ENCODE measurements at regions not wholly inside any gene's neighbourhood (a gene's known extent, or its start where the extent isn't known, plus 50 kb on each side); places are given as distances from the start of the nearest gene placed in this dataset.
"Not testable (repeated sequence)": the region's sequence is repeated elsewhere in the genome, so short reads cannot be mapped to it uniquely, and the experiment has no call there.

DNA sequence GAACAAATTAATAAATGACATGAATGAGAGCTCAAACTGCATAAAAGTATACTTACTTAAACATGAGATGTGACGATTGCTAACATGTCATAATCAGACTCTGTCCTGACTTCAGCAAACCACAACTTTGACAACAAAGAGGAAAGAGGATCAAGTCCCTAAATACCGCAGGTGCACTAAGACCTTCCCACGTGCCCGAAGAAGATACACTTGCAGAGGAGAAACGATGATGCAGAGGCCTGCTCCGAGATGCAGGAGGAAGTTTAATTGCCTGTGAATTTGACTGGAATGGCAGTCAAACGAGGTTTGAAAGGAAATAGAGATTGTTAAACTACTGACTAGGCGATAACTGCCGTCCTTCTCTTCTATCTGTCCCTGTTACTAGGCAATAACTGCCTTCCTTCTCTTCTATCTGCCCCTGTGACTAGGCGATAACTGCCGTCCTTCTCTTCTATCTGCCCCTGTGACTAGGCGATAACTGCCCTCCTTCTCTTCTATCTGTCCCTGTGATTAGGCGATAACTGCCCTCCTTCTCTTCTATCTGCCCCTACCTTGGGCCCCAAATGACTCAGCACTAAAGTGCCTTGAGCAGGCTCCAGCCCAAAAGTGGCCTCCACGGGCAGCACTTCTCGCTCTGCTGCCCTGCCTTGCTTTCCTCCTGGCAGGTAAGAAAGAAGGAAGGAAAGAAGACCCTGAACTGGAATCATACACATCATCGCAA is 2226.0 kb upstream of the DEFB115 start:
- not testable (repeated sequence) for DNase-seq

DNA sequence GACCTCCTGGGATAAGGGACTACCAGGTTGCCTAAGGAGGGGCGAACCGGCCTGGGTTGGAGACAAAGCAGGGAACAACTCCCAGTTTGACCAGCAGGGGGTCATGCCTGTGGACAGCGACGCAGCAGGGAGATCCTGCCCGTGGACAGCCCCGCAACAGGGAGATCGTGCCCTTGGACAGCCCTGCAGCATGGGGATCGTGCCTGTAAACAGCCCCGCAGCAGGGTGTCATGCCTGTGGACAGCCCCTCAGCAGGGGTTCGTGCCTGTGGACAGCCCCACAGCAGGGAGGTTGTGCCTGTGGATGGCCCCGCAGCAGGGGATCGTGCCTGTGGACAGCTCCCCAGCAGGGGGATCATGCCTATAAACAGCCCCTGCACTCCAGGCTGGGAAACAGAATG is 2213.2 kb upstream of the DEFB115 start:
- DNase-seq: not testable (repeated sequence)

DNA sequence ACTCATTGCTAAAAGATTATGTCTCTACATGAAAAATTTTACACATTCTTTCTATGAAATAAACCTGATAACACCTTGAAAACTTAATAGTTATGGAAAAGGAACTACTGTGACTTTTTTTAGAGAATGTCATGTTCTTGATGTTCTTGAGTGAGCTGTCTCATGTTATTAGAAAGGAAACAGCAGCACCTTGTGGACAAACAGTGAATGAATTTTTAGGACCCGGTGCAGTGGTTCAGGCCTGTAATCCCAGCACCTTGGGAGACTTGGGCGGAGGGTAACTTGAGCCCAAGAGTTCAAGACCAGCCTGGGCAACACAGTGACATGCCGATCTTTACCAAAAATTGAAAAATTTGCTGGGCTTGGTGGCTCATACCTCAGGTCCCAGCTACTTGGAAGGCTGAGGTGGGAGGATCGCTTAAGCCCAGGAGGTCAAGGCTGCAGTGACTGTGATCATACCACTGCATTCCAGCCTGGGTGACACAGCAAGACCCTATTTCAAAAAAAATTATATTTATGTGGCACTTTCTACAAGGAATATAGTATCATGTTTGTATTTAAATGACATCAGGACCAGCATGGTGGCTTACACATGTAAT is 2207.4 kb upstream of the DEFB115 start:
- DNase-seq: not testable (repeated sequence)

DNA sequence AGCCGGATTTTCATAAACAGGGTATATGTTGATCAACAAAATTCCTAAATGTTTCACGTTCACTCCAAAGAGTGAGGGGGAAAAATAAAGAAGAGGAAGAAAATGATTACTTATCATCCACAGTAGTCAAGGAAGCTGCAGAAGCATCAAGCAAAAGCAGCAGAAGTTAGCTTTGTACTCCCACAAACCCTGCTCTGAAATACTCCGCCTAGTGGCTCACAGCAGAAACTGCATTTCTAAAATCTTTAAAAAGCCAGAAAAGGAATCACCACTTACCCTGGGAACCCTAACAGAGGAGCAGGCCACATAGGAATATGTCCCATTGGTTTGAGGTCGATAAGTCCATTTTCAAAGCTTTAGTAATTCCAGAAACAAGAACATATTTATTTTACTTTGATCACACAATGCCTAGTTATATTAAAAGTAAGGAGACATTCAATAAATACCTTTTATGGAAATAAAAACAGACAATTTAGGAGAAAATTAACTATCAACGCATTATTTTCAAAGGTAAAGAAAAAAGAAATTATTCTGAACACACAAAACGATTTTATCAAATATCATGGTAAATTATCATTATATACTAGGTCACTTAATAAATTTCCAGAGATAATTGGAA is 2199.5 kb upstream of the DEFB115 start:
- not testable (repeated sequence) for DNase-seq

DNA sequence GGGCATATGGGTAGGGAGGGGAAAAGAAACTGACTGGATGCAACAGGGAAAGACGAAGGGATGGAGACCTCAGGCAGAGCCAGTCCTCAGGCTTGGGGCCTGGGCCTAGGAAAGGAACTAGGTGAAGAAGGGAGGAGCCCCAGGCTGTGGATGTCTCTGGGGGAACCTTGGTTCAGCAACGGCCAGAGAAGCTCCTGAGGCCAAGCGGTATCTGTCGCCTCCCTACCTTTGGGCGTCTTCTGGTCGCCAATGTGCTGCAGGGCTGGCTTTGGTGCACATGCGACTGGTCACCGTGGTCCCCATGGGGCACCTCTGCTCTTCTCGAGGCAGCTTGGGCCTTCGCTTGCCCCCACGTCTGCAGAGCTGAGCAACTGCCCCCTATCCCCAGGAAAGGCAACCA is 2195.0 kb upstream of the DEFB115 start:
- not testable (repeated sequence) for DNase-seq

DNA sequence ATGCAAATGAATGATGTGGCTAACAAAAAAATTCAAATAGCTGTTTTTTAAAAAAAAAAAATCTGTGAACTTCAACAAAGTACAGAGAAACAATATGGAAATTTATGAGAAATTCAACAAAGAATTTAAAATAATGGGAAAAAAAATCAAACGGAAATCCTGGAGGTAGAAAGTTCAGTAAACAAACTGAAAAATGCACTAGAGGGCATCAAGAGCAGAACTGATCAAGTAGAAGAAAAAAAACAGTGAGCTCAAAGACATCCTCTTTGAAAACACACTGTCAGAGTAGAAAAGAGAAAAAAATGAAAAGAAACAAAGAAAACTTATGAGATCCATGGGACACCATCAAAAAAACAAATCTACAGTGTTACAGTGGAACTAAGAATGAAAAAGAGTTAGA is 2191.1 kb upstream of the DEFB115 start:
- not testable (repeated sequence) for DNase-seq

DNA sequence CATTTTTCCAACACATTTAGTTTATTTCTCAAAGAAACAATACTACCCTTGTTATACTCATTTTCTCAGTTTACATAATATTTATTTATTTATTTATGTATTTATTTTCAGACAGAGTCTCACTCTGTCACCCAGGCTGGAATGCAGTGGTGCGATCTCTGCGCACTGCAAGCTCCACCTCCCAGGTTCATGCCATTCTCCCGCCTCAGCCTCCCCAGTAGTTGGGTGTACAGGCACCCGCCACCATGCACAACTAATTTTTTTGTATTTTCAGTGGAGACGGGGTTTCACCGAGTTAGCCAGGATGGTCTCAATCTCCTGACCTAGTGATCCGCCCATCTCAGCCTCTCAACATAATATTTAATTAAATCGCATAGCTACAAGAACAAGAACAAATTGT is 2183.8 kb upstream of the DEFB115 start:
- DNase-seq: not testable (repeated sequence)

DNA sequence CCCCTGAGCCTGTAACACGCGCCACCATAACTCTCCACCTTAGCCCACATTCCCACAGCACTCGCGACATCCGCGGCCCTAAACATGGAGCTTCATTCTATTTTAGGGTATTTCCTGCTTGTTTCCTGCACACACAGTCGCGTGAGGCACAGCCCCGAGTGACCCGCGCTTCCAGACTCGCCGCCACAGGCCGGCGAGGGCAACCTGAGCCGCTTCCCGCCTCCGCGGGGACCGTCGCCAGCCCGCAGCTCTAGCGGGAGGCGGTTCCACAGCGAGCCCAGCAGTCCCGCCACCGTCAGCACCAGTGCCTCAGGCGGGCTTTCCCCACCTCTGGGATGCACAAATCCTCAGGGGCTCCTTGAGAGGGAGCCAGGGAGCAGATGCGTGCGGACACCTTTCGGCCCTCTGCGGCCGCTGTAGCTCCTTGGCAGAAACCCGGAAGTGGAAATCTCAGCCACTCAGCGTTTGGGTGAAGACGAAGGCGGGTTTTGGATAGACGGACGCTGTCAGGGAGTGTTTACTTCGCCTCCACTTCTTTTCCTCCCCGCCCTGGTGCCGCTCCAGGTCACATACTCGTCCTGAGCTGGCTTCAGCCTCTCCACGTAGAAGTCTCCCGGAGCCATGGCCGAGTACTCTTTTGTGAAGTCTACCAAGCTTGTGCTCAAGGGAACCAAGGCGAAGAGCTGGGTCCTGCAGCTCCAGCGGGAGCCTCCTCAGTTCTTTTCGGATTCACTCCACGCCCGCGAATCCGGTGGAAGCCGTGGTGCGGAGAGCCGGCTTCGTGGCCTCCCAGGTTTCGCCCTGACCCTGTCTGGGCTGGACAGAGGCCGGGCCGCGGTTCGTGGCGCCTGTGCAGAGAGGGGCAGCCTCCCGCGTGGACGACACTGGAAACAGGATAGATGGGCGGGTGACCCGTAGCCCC is 2177.4 kb upstream of the DEFB115 start:
- peak; percentile 15 for DNase-seq

DNA sequence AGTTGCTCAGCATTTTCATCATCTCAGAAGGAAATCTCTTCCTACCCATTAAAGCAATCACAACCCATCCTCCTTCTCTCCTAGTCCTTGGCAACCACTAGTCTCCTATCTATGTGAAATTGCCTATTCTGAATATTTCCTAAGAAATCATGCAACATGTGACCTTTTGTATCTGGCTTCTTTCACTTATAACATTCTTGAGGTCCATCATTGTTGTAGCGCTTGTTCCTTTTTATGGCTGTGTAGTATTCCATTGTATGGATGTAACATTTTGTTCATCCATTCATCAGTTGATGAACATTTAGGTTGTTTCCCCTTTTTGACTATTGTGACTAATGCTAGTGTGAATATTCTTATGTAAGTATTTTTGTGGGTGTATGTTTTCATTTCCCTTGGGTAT is 2175.8 kb upstream of the DEFB115 start:
- not testable (repeated sequence) for DNase-seq

DNA sequence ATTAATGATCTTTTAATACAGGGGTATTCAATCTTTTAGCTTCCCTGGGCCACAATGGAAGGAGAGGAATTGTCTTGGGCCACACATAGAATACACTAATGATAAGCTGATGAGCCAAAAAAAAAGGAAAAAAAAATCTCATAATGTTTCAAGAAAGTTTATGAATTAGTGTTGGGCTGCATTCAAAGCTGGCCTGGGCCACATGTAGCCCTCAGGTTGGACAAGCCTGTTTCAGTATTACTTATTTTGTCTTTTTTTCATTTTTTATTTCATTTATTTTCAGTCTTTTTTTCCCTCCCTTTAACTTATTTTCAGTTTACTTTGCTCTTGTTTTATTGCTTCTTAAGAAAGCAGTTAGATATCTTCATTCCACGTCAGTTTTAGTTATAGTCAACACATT is 2171.8 kb upstream of the DEFB115 start:
- no peak for DNase-seq

DNA sequence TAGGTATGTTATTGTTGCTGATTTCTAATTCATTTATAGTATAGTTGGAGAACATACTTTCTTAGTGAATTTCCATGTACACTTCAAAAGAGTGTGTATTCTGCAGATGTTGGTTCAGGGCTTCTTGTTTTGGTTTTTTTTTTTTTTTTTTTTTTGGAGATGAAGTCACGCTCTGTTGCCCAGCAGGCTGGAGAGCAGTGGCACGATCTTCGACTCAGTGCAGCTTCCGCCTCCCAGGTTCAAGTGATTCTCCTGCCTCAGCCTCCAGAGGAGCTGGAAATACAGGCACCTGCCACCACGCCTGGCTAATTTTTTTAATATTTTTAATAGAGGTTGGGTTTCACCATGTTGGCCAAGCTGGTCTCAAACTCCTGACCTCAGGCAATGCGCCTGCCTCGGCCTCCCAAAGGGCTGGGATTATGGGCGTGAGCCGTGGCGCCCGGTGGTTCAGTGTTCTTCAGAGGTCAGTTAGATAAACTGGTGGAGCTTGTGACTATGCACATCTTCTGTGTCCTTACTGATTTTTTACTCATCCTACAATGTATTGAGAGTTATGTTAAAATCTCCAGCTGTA is 2171.2 kb upstream of the DEFB115 start:
- DNase-seq: not testable (repeated sequence)

DNA sequence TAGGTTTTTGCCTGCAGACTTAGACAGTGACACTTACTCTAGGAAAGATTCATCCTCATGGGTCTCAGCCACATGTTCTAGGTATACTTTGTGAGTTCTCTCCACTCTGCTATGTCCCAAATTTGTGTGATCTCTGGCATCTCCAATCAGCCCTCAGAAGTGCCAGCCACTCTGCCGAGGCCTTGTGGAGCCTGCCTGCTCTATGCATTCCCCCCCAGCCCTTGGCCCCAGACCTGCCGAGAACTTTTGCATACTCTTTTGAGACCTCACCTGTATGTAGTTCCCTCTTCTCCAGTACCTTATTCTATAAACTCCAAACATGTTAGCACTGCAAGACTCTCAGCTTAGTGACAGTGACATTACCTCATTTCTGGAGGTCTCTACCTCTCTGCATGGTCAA is 2170.5 kb upstream of the DEFB115 start:
- no peak for DNase-seq

DNA sequence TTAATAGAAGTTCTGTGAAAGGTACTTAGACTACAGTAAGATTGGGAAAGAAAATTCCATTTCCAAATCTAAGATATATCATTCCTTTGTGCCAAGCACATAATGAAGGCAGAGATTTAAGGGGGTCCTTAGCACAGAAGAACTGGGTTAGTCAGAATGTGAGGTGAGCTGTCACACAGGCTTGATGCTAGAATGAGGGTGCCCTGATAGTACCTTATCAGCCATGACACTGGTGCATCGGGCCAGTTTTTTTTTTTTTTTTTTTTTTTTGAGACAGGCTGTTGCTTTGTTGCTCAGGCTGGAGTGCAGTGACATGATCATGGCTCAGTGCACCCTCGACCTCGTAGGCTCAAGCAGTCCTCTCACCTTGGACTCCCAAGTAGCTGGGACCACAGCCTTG is 2169.6 kb upstream of the DEFB115 start:
- DNase-seq: not testable (repeated sequence)

DNA sequence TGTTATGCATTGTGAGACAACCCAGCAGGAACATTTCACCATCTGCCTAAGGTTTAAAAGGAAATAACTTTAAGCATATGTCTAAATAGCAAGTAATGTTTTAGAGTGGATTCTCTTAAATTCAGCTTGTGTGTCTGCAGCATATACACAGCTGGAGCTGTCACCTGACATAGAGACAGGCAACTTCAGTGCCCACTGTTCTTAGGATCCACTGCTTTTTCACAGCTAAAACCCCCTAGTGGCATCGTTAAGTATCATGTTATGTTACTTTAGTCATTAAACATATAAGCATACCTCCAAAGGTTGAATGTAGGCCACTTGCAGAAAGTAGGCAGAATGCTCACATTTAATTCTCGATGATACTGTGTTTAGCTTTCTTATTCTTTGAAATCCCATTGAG is 2169.0 kb upstream of the DEFB115 start:
- DNase-seq: not testable (repeated sequence)

DNA sequence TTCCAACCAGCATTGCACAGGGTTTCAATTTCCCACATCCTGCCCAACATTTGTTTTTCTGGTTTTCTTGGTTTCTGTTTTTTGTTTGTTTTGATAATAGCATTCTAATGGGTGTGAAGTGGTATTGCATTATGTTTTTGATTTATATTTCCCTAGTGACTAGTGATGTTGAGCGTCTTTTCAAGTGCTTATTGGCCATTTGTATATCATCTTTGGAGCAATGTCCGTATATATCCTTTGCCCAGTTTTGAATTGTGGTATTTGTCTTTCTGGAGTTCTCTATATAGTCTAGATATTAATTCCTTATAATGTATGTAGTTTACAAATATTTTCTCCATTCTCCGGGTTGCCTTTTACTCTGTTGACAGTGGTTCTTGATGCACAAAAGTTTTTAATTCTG is 2168.1 kb upstream of the DEFB115 start:
- not testable (repeated sequence) for DNase-seq

DNA sequence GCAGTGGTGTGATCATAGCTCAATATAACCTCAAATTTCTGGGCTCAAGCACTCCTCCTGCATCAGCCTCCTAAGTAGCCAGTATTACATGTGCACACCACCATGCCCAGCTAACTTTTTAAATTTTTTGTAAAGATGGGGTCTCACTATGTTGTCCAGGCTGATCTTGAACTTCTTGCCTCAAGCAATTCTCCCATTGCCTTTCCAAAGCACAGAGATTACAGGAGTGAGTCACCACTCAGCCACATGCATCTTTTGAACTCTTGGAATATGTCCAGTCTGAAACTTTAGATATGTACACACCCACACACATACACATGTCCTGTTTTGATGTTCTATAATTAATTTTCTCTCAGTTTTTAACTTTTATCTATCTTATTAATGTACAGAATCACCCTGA is 2163.5 kb upstream of the DEFB115 start:
- not testable (repeated sequence) for DNase-seq

DNA sequence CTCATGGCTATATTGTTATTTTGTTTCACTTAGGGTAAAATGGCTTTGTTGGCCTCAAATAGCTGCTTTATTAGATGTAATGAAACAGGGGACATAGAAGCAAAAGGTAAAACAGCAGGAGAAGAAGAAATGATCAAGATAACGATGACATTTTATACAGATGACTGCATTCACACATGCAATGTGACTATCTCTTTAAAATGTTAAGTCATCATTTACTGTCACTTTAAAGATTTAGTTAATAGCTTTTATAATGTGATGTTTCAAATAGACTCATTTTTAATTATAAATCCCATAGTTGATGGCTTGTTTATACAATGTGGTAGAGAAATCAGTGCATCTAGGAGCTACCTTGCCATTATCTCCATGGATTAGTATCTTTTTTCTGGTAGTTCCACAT is 2160.8 kb upstream of the DEFB115 start:
- not testable (repeated sequence) for DNase-seq

DNA sequence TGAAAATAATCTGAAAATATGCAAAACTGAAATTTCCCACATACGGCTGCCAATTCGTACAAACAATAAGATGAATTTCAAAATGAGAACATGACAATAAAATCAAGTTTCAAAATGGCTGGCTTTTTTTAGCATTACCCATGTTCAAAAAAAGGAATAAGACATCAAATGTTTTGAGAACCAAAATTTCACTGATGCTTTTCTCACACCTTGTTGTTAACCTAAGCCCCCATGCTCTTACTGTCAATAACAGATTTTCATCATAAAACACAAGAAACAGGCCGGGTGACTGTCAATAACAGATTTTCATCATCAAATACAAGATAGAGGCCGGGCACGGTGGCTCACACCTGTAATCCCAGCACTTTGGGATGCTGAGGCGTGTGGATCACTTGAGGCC is 2149.6 kb upstream of the DEFB115 start:
- not testable (repeated sequence) for DNase-seq

DNA sequence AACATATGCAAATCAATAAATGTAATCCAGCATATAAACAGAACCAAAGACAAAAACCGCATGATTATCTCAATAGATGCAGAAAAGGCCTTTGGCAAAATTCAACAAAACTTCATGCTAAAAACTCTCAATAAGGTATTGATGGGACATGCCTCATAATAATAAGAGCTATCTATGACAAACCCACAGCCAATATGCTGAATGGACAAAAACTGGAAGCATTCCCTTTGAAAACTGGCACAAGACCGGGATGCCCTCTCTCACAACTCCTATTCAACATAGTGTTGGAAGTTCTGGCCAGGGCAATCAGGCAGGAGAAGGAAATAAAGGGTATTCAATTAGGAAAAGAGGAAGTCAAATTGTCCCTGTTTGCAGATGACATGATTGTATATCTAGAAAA is 2148.1 kb upstream of the DEFB115 start:
- not testable (repeated sequence) for DNase-seq

DNA sequence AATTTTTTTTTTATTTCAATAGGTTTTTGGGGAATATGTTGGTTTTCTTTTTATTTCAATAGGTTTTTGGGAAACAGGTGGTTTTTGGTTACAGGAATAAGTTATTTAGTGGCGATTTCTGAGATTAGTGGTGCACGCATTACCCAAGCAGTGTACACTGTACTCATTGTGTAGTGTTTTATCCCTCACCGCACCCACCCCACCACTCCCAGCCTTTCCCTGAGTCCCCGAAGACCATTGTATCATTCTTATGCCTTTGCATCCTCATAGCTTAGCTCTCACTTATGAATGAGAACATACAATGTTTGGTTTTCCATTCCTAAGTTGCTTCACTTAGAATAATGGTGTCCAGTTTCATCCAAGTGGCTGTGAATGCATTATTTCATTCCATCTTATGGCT is 2142.4 kb upstream of the DEFB115 start:
- DNase-seq: not testable (repeated sequence)

DNA sequence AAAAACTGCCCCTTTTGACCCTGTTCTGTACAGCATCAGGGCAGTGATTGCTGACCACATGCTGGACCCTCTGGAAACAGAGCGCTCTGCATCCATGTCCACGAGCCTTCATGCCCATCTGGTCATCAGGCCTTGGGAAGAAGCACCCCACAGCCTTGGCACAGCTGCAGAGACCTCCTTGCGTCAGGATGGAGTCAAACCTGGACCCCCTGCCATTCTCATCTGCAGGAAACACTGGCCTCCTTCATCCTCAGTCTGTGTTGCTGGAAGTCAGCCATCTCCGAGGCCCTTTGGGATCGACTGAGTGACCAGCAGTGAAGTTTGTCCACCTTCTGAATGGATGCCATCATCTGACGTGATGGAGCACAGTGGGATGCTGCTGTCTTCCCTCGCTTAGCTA is 2138.3 kb upstream of the DEFB115 start:
- DNase-seq: no peak

DNA sequence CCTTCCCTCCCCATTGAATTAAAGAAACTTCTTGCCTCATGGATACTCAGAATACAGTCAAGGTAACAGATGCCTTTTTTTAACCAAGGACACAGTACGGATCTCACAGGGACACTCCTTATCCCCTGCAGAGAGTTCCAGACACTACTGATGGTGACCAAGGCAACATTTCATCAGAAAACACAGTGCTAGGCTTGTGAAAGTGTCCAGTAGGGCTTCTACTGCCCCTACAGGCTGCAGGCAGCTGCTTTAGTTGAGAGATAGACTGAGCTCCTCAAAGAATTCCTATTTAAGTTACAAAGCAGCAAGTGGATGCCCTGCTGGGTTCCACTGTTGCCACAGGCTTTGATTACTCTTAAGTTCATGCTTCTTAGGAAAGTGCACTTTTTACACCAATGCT is 2137.8 kb upstream of the DEFB115 start:
- DNase-seq: not testable (repeated sequence)

DNA sequence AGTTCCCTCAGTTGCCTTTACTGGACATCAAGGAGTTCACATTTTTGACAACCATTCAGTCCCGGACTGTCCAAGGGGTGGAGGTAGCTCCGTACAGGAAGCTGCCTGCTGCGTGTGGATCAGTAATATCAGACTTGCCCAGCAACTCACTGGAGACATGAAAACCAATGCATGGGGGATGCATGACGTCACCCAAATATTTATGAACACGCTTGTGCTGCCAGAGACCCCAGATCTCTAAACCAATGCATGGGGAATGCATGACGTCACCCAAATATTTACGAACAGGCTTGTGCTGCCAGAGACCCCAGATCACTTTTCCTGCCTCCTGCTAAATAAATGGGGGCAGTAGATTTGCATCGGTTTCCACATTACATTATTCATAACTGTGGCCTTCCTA is 2137.4 kb upstream of the DEFB115 start:
- DNase-seq: not testable (repeated sequence)
